ENCODE measurements at regions not wholly inside any gene's neighbourhood (a gene's known extent, or its start where the extent isn't known, plus 50 kb on each side); places are given as distances from the start of the nearest gene placed in this dataset.

DNA sequence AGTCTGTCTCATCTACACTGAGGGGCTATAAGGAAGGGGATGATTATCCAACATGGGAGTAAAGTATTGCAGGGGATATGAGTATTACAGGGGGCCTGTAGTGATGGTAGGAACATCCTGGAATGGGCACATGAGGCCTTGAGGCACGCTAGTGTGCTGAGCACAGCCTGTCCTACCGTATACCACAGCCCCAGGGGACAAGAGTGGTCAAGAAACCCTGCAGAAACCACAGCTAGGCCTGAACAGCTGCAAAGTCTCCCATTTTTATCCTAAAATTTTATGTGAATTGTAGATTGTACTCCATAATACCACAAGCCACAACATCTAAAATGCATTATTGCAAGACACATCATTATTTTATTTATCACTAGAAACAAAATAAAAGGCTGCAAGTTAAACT is 136.3 kb upstream of the ASTN2 start:
- TF ChIP-seq POLR2A (IDR thresholded peaks at IDR 0.05; ENCODE audit: low read depth, low read length): no peak
- TF ChIP-seq POLR2AphosphoS5 (IDR thresholded peaks at IDR 0.05; ENCODE audit: low read depth, low read length): no peak
- TF ChIP-seq TAF1 (IDR thresholded peaks at IDR 0.05; ENCODE audit: borderline replicate concordance, low read depth, low read length): no peak

Measured in GM12892 (cell line).